ENCODE measurements at regions not wholly inside any gene's neighbourhood (a gene's known extent, or its start where the extent isn't known, plus 50 kb on each side); places are given as distances from the start of the nearest gene placed in this dataset.
"Not testable (repeated sequence)": the region's sequence is repeated elsewhere in the genome, so short reads cannot be mapped to it uniquely, and the experiment has no call there.

GRCh38 chr16:21526923-21527807, 72.2 kb upstream of the METTL9 start:
- no peak for DNase-seq
- in situ Hi-C loops (cut with HindIII; ENCODE audit: low pct_ligation_motif_present, low pct_unique_long_range_greater_than_20kb, low sequenced_read_pairs), result no loop called here

GRCh38 chr16:21529060-21529658, 70.2 kb upstream of the METTL9 start:
- in situ Hi-C loops (cut with HindIII; ENCODE audit: low pct_ligation_motif_present, low pct_unique_long_range_greater_than_20kb, low sequenced_read_pairs); DNase-seq: not testable (repeated sequence)

GRCh38 chr16:21530729-21531383, 68.5 kb upstream of the METTL9 start:
- DNase-seq; in situ Hi-C loops (cut with HindIII; ENCODE audit: low pct_ligation_motif_present, low pct_unique_long_range_greater_than_20kb, low sequenced_read_pairs): not testable (repeated sequence)

GRCh38 chr16:21532996-21533395, 66.4 kb upstream of the METTL9 start:
- DNase-seq; in situ Hi-C loops (cut with HindIII; ENCODE audit: low pct_ligation_motif_present, low pct_unique_long_range_greater_than_20kb, low sequenced_read_pairs): not testable (repeated sequence)

- in situ Hi-C loops (cut with HindIII; ENCODE audit: low pct_ligation_motif_present, low pct_unique_long_range_greater_than_20kb, low sequenced_read_pairs); DNase-seq: not testable (repeated sequence)
These were observed 65.9 kb upstream of the METTL9 start for GRCh38 chr16:21533474-21533873.

GRCh38 chr16:21534561-21534960, 64.8 kb upstream of the METTL9 start:
- in situ Hi-C loops (cut with HindIII; ENCODE audit: low pct_ligation_motif_present, low pct_unique_long_range_greater_than_20kb, low sequenced_read_pairs); DNase-seq: not testable (repeated sequence)

- DNase-seq; in situ Hi-C loops (cut with HindIII; ENCODE audit: low pct_ligation_motif_present, low pct_unique_long_range_greater_than_20kb, low sequenced_read_pairs): not testable (repeated sequence)
These were observed 64.2 kb upstream of the METTL9 start for GRCh38 chr16:21535201-21535600.

- DNase-seq; in situ Hi-C loops (cut with HindIII; ENCODE audit: low pct_ligation_motif_present, low pct_unique_long_range_greater_than_20kb, low sequenced_read_pairs): not testable (repeated sequence)
These were observed 62.6 kb upstream of the METTL9 start for GRCh38 chr16:21536740-21537139.

GRCh38 chr16:21537598-21537997, 61.8 kb upstream of the METTL9 start:
- in situ Hi-C loops (cut with HindIII; ENCODE audit: low pct_ligation_motif_present, low pct_unique_long_range_greater_than_20kb, low sequenced_read_pairs); DNase-seq: not testable (repeated sequence)

- DNase-seq; in situ Hi-C loops (cut with HindIII; ENCODE audit: low pct_ligation_motif_present, low pct_unique_long_range_greater_than_20kb, low sequenced_read_pairs): not testable (repeated sequence)
These were observed 60.2 kb upstream of the METTL9 start for GRCh38 chr16:21539107-21539618.

GRCh38 chr16:21540770-21541433, 58.5 kb upstream of the METTL9 start:
- in situ Hi-C loops (cut with HindIII; ENCODE audit: low pct_ligation_motif_present, low pct_unique_long_range_greater_than_20kb, low sequenced_read_pairs); DNase-seq: not testable (repeated sequence)

- in situ Hi-C loops (cut with HindIII; ENCODE audit: low pct_ligation_motif_present, low pct_unique_long_range_greater_than_20kb, low sequenced_read_pairs); DNase-seq: not testable (repeated sequence)
These were observed 57.7 kb upstream of the METTL9 start for GRCh38 chr16:21541611-21542051.

- DNase-seq; in situ Hi-C loops (cut with HindIII; ENCODE audit: low pct_ligation_motif_present, low pct_unique_long_range_greater_than_20kb, low sequenced_read_pairs): not testable (repeated sequence)
These were observed 57.3 kb upstream of the METTL9 start for GRCh38 chr16:21542075-21542474.

- in situ Hi-C loops (cut with HindIII; ENCODE audit: low pct_ligation_motif_present, low pct_unique_long_range_greater_than_20kb, low sequenced_read_pairs); DNase-seq: not testable (repeated sequence)
These were observed 56.8 kb upstream of the METTL9 start for GRCh38 chr16:21542491-21543124.

- in situ Hi-C loops (cut with HindIII; ENCODE audit: low pct_ligation_motif_present, low pct_unique_long_range_greater_than_20kb, low sequenced_read_pairs); DNase-seq: not testable (repeated sequence)
These were observed 56.1 kb upstream of the METTL9 start for GRCh38 chr16:21543151-21543836.

GRCh38 chr16:21545664-21546326, 53.6 kb upstream of the METTL9 start:
- DNase-seq; in situ Hi-C loops (cut with HindIII; ENCODE audit: low pct_ligation_motif_present, low pct_unique_long_range_greater_than_20kb, low sequenced_read_pairs): not testable (repeated sequence)

- DNase-seq; in situ Hi-C loops (cut with HindIII; ENCODE audit: low pct_ligation_motif_present, low pct_unique_long_range_greater_than_20kb, low sequenced_read_pairs): not testable (repeated sequence)
These were observed 50.0 kb upstream of the METTL9 start for GRCh38 chr16:21549396-21549795.
